K562 (cell line): ENCODE measurements at regions not wholly inside any gene's neighbourhood (a gene's known extent, or its start where the extent isn't known, plus 50 kb on each side); places are given as distances from the start of the nearest gene placed in this dataset.

Experiments
- CTCF ChIP-seq, 3 experiments: IDR thresholded peaks in 2 of 3; conservative IDR thresholded peaks in 1 of 3; 2 replicates each; pipeline ENCODE4 v1.5.1; 2011 to 2012; ENCODE audit warnings: low read length in 3 of 3, mild to moderate bottlenecking in 3 of 3, control low read depth in 2 of 3, improper control_type of control experiment in 1 of 3, inconsistent platforms in 1 of 3, low read depth in 1 of 3, mixed read lengths in 1 of 3, moderate library complexity in 1 of 3; ENCODE audit not compliant: insufficient read depth in 2 of 3
- NRF1 ChIP-seq, 2 experiments: fragments of 450-650 bp; IDR thresholded peaks in 1 of 2; conservative IDR thresholded peaks in 1 of 2; 2 replicates each; pipeline ENCODE4 v1.6.1; 2014; ENCODE audit warnings: mild to moderate bottlenecking in 2 of 2
- POLR2AphosphoS5 ChIP-seq: IDR thresholded peaks from 2 replicates; pipeline ENCODE4 v1.6.1; 2011; ENCODE audit warnings: mild to moderate bottlenecking, low read depth, low read length, moderate library complexity; ENCODE audit not compliant: control insufficient read depth, insufficient read depth
- ZNF830 ChIP-seq: fragments of 250-450 bp; sonication (Bioruptor Pico); IDR thresholded peaks from 2 replicates; pipeline ENCODE4 v1.5.0; 2021; ENCODE audit warnings: mild to moderate bottlenecking

GRCh38 chr2:60157283-60157682, 396.2 kb downstream of the BCL11A start:
- TF ChIP-seq NRF1 (conservative IDR thresholded peaks at IDR 0.05 in 1 of 2, IDR thresholded peaks at IDR 0.05 in 1 of 2) (no peak), ZNF830 (no peak), CTCF (IDR thresholded peaks at IDR 0.05 in 2 of 3, conservative IDR thresholded peaks at IDR 0.05 in 1 of 3; ENCODE audit: insufficient read depth in 2 of 3, low read depth in 1 of 3, low read length in 3 of 3) (no peak), POLR2AphosphoS5 (no peak)
